ENCODE measurements at regions not wholly inside any gene's neighbourhood (a gene's known extent, or its start where the extent isn't known, plus 50 kb on each side); places are given as distances from the start of the nearest gene placed in this dataset.

DNA sequence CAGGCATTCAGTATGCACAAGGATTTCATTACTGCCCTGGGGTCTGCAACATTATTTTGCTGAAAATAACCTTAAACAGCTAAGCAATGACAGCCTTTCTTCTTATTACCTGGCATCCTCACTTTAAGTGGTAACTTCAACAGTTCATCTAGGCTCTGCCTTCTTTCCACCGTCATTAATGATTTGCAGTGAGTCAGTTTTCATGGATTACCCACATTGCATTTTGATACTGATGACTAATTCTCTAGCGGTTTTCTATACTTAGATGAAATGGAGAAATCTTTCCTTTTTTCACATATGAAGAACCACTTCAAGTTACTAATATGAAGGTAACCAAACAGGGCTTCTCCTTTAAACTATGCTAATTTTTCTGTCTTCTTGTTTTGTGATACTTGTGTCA is 226.9 kb upstream of the TMPRSS15 start:
- 95% methylated on average over 1 of the region's 2 CpGs for WGBS
- Histone ChIP-seq H3K36me3 (ENCODE audit: insufficient read depth, low read length) (no peaks in the 10 kb centered on the region), H3K27me3 (ENCODE audit: insufficient read depth, low read length) (no peaks in the 10 kb centered on the region), H3K27ac (ENCODE audit: low read depth, low read length) (no peak overlapping the region), H3K9me3 (ENCODE audit: insufficient read depth, low read depth, low read length) (no peaks in the 10 kb centered on the region), H3K4me3 (ENCODE audit: low read length) (no peak overlapping the region), H3K4me1 (ENCODE audit: insufficient read depth, low read length) (no peaks in the 10 kb centered on the region), H3K9ac (ENCODE audit: low read depth, low read length) (no peak overlapping the region)

GRCh38 chr21:18636897-18637296 is 233.3 kb upstream of the TMPRSS15 start:
- no peaks in the 10 kb centered on the region for H3K36me3 ChIP-seq (ENCODE audit: insufficient read depth, low read length)
- no peaks in the 10 kb centered on the region for H3K9me3 ChIP-seq (ENCODE audit: insufficient read depth, low read depth, low read length)
- no peak overlapping the region for H3K4me3 ChIP-seq (ENCODE audit: low read length)
- no peaks in the 10 kb centered on the region for H3K27me3 ChIP-seq (ENCODE audit: insufficient read depth, low read length)
- H3K9ac ChIP-seq (ENCODE audit: low read depth, low read length) = no peak overlapping the region
- H3K27ac ChIP-seq (ENCODE audit: low read depth, low read length) = no peak overlapping the region
- H3K4me1 ChIP-seq (ENCODE audit: insufficient read depth, low read length) = no peaks in the 10 kb centered on the region
- 100% methylated on average over 2 of the region's 2 CpGs for WGBS

DNA sequence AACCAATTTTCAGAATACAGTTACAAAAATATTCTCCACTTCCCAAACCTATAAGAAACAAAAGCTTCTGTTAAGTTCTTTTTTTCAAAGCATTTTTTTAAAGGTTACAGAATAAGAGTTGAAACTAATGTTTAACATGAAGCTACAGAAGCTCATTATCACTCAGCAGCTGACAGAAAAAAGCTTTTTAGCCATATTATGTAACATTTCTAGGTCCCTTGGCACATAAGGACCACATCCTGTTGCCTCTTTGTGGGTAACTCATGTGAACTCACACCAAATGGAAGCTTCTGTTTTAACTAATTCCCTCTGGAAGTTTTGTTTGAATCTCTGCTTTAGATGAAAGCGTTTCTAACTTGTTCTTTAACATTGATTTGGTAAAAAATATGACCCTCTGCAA is 242.5 kb upstream of the TMPRSS15 start:
- Histone ChIP-seq H3K27me3 (ENCODE audit: insufficient read depth, low read length) (no peaks in the 10 kb centered on the region), H3K9ac (ENCODE audit: low read depth, low read length) (no peak overlapping the region), H3K4me1 (ENCODE audit: insufficient read depth, low read length) (no peaks in the 10 kb centered on the region), H3K9me3 (ENCODE audit: insufficient read depth, low read depth, low read length) (no peaks in the 10 kb centered on the region), H3K27ac (ENCODE audit: low read depth, low read length) (no peak overlapping the region), H3K36me3 (ENCODE audit: insufficient read depth, low read length) (no peaks in the 10 kb centered on the region), H3K4me3 (ENCODE audit: low read length) (no peak overlapping the region)
- WGBS = 90% methylated on average over 1 of the region's 1 CpG

- Histone ChIP-seq H3K27me3 (ENCODE audit: insufficient read depth, low read length) (no peaks in the 10 kb centered on the region), H3K4me1 (ENCODE audit: insufficient read depth, low read length) (no peaks in the 10 kb centered on the region), H3K4me3 (ENCODE audit: low read length) (no peak overlapping the region), H3K27ac (ENCODE audit: low read depth, low read length) (no peak overlapping the region), H3K36me3 (ENCODE audit: insufficient read depth, low read length) (no peaks in the 10 kb centered on the region), H3K9ac (ENCODE audit: low read depth, low read length) (no peak overlapping the region), H3K9me3 (ENCODE audit: insufficient read depth, low read depth, low read length) (no peaks in the 10 kb centered on the region)
- WGBS = 91% methylated on average over 1 of the region's 3 CpGs
Measured at GRCh38 chr21:18655931-18656330, 252.3 kb upstream of the TMPRSS15 start.

- H3K36me3 ChIP-seq (ENCODE audit: insufficient read depth, low read length) = no peaks in the 10 kb centered on the region
- no peaks in the 10 kb centered on the region for H3K4me1 ChIP-seq (ENCODE audit: insufficient read depth, low read length)
- no peak overlapping the region for H3K9ac ChIP-seq (ENCODE audit: low read depth, low read length)
- WGBS = 93% methylated on average over 3 of the region's 3 CpGs
- no peak overlapping the region for H3K27ac ChIP-seq (ENCODE audit: low read depth, low read length)
- no peaks in the 10 kb centered on the region for H3K9me3 ChIP-seq (ENCODE audit: insufficient read depth, low read depth, low read length)
- H3K27me3 ChIP-seq (ENCODE audit: insufficient read depth, low read length) = no peaks in the 10 kb centered on the region
- no peak overlapping the region for H3K4me3 ChIP-seq (ENCODE audit: low read length)
Measured at GRCh38 chr21:18661842-18662241, 258.3 kb upstream of the TMPRSS15 start.

DNA sequence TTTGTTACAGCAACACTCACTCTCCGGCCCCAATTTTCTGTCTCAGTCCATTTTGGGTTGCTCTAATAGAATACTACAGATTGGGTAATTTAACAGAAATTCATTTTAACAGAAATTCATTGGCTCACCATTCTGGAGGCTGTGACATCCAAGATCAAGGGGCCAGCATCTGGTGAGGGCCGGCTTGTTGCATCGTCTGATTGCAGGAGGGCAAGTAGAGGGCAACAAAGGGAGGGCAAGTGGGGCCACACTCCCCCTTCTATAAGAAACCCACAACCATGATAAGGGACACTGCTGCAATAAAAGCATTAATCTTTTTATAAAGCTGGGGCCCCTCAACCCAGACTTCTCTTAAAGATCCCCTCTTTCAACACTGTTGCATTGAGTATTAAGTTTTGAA is 260.1 kb upstream of the TMPRSS15 start:
- no peaks in the 10 kb centered on the region for H3K9me3 ChIP-seq (ENCODE audit: insufficient read depth, low read depth, low read length)
- 89% methylated on average over 3 of the region's 3 CpGs for WGBS
- no peaks in the 10 kb centered on the region for H3K36me3 ChIP-seq (ENCODE audit: insufficient read depth, low read length)
- no peak overlapping the region for H3K9ac ChIP-seq (ENCODE audit: low read depth, low read length)
- H3K4me1 ChIP-seq (ENCODE audit: insufficient read depth, low read length) = no peaks in the 10 kb centered on the region
- no peak overlapping the region for H3K27ac ChIP-seq (ENCODE audit: low read depth, low read length)
- H3K4me3 ChIP-seq (ENCODE audit: low read length) = no peak overlapping the region
- no peaks in the 10 kb centered on the region for H3K27me3 ChIP-seq (ENCODE audit: insufficient read depth, low read length)

DNA sequence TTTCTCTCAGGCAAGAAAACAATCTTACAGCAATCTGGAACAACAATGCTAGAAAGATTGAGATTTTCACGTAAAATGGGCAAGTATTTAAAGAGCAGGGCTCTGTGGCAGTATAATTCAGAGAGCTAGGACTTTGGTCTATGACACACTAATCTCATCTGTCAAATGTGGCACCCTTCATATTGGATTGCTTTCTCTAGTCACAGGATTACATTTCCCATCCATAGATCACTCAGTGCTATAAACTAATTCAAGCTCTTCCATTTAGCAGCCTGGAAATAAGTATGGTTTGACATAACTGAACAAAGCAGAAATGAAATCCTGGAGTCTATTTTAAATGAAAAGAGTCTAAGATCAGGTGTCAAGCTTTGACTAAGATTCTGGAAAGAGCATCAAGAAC is 263.1 kb upstream of the TMPRSS15 start:
- Histone ChIP-seq H3K9me3 (ENCODE audit: insufficient read depth, low read depth, low read length) (no peaks in the 10 kb centered on the region), H3K9ac (ENCODE audit: low read depth, low read length) (no peak overlapping the region), H3K4me1 (ENCODE audit: insufficient read depth, low read length) (no peaks in the 10 kb centered on the region), H3K36me3 (ENCODE audit: insufficient read depth, low read length) (no peaks in the 10 kb centered on the region), H3K27me3 (ENCODE audit: insufficient read depth, low read length) (no peaks in the 10 kb centered on the region), H3K27ac (ENCODE audit: low read depth, low read length) (no peak overlapping the region), H3K4me3 (ENCODE audit: low read length) (no peak overlapping the region)
- WGBS = 100% methylated on average over 1 of the region's 1 CpG

GRCh38 chr21:18673789-18674188 is 270.2 kb upstream of the TMPRSS15 start:
- Histone ChIP-seq H3K27ac (ENCODE audit: low read depth, low read length) (no peak overlapping the region), H3K4me1 (ENCODE audit: insufficient read depth, low read length) (no peaks in the 10 kb centered on the region), H3K36me3 (ENCODE audit: insufficient read depth, low read length) (no peaks in the 10 kb centered on the region), H3K9ac (ENCODE audit: low read depth, low read length) (no peak overlapping the region), H3K27me3 (ENCODE audit: insufficient read depth, low read length) (no peaks in the 10 kb centered on the region), H3K4me3 (ENCODE audit: low read length) (no peak overlapping the region), H3K9me3 (ENCODE audit: insufficient read depth, low read depth, low read length) (no peaks in the 10 kb centered on the region)
- no CpG with 5 or more reads among the region's 1 CpG for WGBS

DNA sequence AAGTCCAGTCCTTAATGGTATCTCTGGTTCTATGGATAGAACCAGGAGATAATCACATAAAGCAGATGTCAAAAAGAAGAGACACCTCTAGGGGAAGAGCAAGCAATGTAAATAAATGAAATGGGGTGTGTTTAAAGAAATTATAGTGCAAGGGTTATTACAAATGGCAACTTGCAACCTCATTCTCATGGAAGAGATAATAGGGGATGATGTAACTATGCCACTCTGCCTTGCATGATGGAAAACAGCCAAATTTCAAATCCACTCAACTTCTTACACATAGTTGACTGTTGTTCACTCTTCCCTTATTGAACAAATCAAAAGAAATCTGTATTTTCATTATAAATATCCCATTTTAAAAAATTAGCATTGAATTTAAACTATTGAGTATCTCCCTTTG is 274.0 kb upstream of the TMPRSS15 start:
- Histone ChIP-seq H3K4me1 (ENCODE audit: insufficient read depth, low read length) (no peaks in the 10 kb centered on the region), H3K36me3 (ENCODE audit: insufficient read depth, low read length) (no peaks in the 10 kb centered on the region), H3K27me3 (ENCODE audit: insufficient read depth, low read length) (no peaks in the 10 kb centered on the region), H3K27ac (ENCODE audit: low read depth, low read length) (no peak overlapping the region), H3K9ac (ENCODE audit: low read depth, low read length) (no peak overlapping the region), H3K4me3 (ENCODE audit: low read length) (no peak overlapping the region), H3K9me3 (ENCODE audit: insufficient read depth, low read depth, low read length) (no peaks in the 10 kb centered on the region)

DNA sequence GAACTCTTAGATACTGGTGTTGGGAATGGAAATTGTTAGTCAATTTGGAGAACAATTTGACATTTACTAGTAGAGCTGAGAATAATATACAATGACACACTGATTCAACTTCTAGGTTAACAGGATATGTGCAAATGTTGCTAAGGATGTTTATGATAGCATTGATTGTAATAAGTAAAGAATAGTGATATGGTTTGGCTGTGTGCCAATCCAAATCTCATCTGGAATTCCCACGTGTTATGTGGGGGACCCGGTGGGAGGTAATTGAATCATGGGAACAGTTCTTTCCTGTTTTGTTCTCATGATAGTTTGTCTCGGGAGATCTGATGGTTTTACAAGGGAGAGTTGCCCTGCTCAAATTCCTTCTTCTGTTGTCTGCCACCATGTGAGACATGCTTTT is 302.4 kb upstream of the TMPRSS15 start:
- Histone ChIP-seq H3K4me3 (ENCODE audit: low read length) (no peak overlapping the region), H3K9ac (ENCODE audit: low read depth, low read length) (no peak overlapping the region), H3K4me1 (ENCODE audit: insufficient read depth, low read length) (no peaks in the 10 kb centered on the region), H3K27me3 (ENCODE audit: insufficient read depth, low read length) (no peaks in the 10 kb centered on the region), H3K27ac (ENCODE audit: low read depth, low read length) (no peak overlapping the region), H3K9me3 (ENCODE audit: insufficient read depth, low read depth, low read length) (no peaks in the 10 kb centered on the region), H3K36me3 (ENCODE audit: insufficient read depth, low read length) (no peaks in the 10 kb centered on the region)
- 79% methylated on average over 3 of the region's 3 CpGs for WGBS

- Histone ChIP-seq H3K27me3 (ENCODE audit: insufficient read depth, low read length) (no peaks in the 10 kb centered on the region), H3K27ac (ENCODE audit: low read depth, low read length) (no peak overlapping the region), H3K4me3 (ENCODE audit: low read length) (no peak overlapping the region), H3K36me3 (ENCODE audit: insufficient read depth, low read length) (no peaks in the 10 kb centered on the region), H3K4me1 (ENCODE audit: insufficient read depth, low read length) (no peaks in the 10 kb centered on the region), H3K9ac (ENCODE audit: low read depth, low read length) (no peak overlapping the region), H3K9me3 (ENCODE audit: insufficient read depth, low read depth, low read length) (0 out of 2 replicates have a peak, but pooled peaks cover 10% of the 10 kb centered on the region)
- 91% methylated on average over 1 of the region's 1 CpG for WGBS
Measured at GRCh38 chr21:18711662-18712061, 308.1 kb upstream of the TMPRSS15 start.

GRCh38 chr21:18715606-18716005 is 312.0 kb upstream of the TMPRSS15 start:
- no peaks in the 10 kb centered on the region for H3K36me3 ChIP-seq (ENCODE audit: insufficient read depth, low read length)
- H3K9ac ChIP-seq (ENCODE audit: low read depth, low read length) = no peak overlapping the region
- H3K27ac ChIP-seq (ENCODE audit: low read depth, low read length) = no peak overlapping the region
- 0 out of 2 replicates have a peak, but pooled peaks cover 10% of the 10 kb centered on the region for H3K9me3 ChIP-seq (ENCODE audit: insufficient read depth, low read depth, low read length)
- H3K4me3 ChIP-seq (ENCODE audit: low read length) = no peak overlapping the region
- no peaks in the 10 kb centered on the region for H3K4me1 ChIP-seq (ENCODE audit: insufficient read depth, low read length)
- 96% methylated on average over 3 of the region's 3 CpGs for WGBS
- no peaks in the 10 kb centered on the region for H3K27me3 ChIP-seq (ENCODE audit: insufficient read depth, low read length)

Data from HUES64 (cell line).